ENCODE measurements at regions not wholly inside any gene's neighbourhood (a gene's known extent, or its start where the extent isn't known, plus 50 kb on each side); places are given as distances from the start of the nearest gene placed in this dataset.

GRCh38 chr5:165282491-165282890, 1777.1 kb downstream of the MAT2B start:
- no peaks in the 10 kb centered on the region for H3K36me3 ChIP-seq (replicated peaks in 1 of 2; ENCODE audit: control insufficient read depth in 1 of 2, insufficient read depth in 2 of 2, low read length in 2 of 2)
- no peak for DNase-seq
- Mint-ChIP-seq H3K27me3 (ENCODE audit: low read depth in 3 of 3) (no peaks in the 10 kb centered on the region), H3K9me3 (peaks cover 0 to 9% (median 3%) of the 10 kb centered on the region in 7 donors), H3K27ac (no peak overlapping the region), H3K4me3 (no peak overlapping the region), H3K36me3 (no peaks in the 10 kb centered on the region), H3K4me1 (no peaks in the 10 kb centered on the region)
- no peaks in the 10 kb centered on the region for H3K27me3 ChIP-seq (ENCODE audit: control insufficient read depth in 2 of 2, insufficient read depth in 2 of 2, low read length in 2 of 2)
- H4K20me1 ChIP-seq (ENCODE audit: insufficient read depth, low read length): no peaks in the 10 kb centered on the region
- H3K9me3 ChIP-seq (replicated peaks in 1 of 2; ENCODE audit: control insufficient read depth in 1 of 2, insufficient read depth in 1 of 2, low read length in 2 of 2): peaks cover 0 to 4% of the 10 kb centered on the region in 2 donors
- intact Hi-C loops (cut with micrococcal nuclease): no loop called here
- H2AFZ ChIP-seq (ENCODE audit: insufficient read depth, low read depth, low read length, poor library complexity, severe bottlenecking): no peak overlapping the region
- H3K9ac ChIP-seq (ENCODE audit: insufficient read depth, low read length, poor library complexity, severe bottlenecking): no peak overlapping the region
- no peak for TF ChIP-seq CTCF (IDR thresholded peaks at IDR 0.05)
- H3K4me3 ChIP-seq (replicated peaks in 1 of 3; ENCODE audit: low read depth in 2 of 3, low read length in 3 of 3): no peak overlapping the region
- WGBS (ENCODE audit: insufficient coverage): 100% methylated on average over 1 of the region's 1 CpG
- H3K79me2 ChIP-seq (ENCODE audit: insufficient read depth, low read length): no peaks in the 10 kb centered on the region
- no peak overlapping the region for H3K4me2 ChIP-seq (replicated peaks; ENCODE audit: extremely low read depth, low read length, poor library complexity, severe bottlenecking)
- H3K27ac ChIP-seq (ENCODE audit: low read depth in 1 of 2, low read length in 2 of 2): no peak overlapping the region
- no peaks in the 10 kb centered on the region for H3K4me1 ChIP-seq (ENCODE audit: control insufficient read depth in 1 of 2, insufficient read depth in 2 of 2, low read length in 2 of 2)

GRCh38 chr5:165286692-165287091, 1781.3 kb downstream of the MAT2B start:
- Histone ChIP-seq H3K27ac (ENCODE audit: low read depth in 1 of 2, low read length in 2 of 2) (no peak overlapping the region), H3K4me1 (ENCODE audit: control insufficient read depth in 1 of 2, insufficient read depth in 2 of 2, low read length in 2 of 2) (no peaks in the 10 kb centered on the region), H3K27me3 (ENCODE audit: control insufficient read depth in 2 of 2, insufficient read depth in 2 of 2, low read length in 2 of 2) (no peaks in the 10 kb centered on the region), H3K36me3 (replicated peaks in 1 of 2; ENCODE audit: control insufficient read depth in 1 of 2, insufficient read depth in 2 of 2, low read length in 2 of 2) (no peaks in the 10 kb centered on the region), H3K4me2 (replicated peaks; ENCODE audit: extremely low read depth, low read length, poor library complexity, severe bottlenecking) (no peak overlapping the region), H3K9ac (ENCODE audit: insufficient read depth, low read length, poor library complexity, severe bottlenecking) (no peak overlapping the region), H3K4me3 (replicated peaks in 1 of 3; ENCODE audit: low read depth in 2 of 3, low read length in 3 of 3) (no peak overlapping the region), H3K79me2 (ENCODE audit: insufficient read depth, low read length) (no peaks in the 10 kb centered on the region), H4K20me1 (ENCODE audit: insufficient read depth, low read length) (no peaks in the 10 kb centered on the region), H3K9me3 (replicated peaks in 1 of 2; ENCODE audit: control insufficient read depth in 1 of 2, insufficient read depth in 1 of 2, low read length in 2 of 2) (peaks cover 0 to 4% of the 10 kb centered on the region in 2 donors), H2AFZ (ENCODE audit: insufficient read depth, low read depth, low read length, poor library complexity, severe bottlenecking) (no peak overlapping the region)
- intact Hi-C loops (cut with micrococcal nuclease): no loop called here
- Mint-ChIP-seq H3K4me3 (no peak overlapping the region), H3K9me3 (peaks cover 2 to 9% (median 3%) of the 10 kb centered on the region in 7 donors), H3K27ac (no peak overlapping the region), H3K4me1 (peaks cover 2% of the 10 kb centered on the region), H3K27me3 (ENCODE audit: low read depth in 3 of 3) (peaks cover 0 to 1% (median 0%) of the 10 kb centered on the region in 3 donors), H3K36me3 (no peaks in the 10 kb centered on the region)
- no peak for TF ChIP-seq CTCF (IDR thresholded peaks at IDR 0.05)
- 82% methylated on average over 2 of the region's 2 CpGs for WGBS (ENCODE audit: insufficient coverage)
- no peak for DNase-seq

Measured in CD14-positive monocyte (primary cell).